CD4-positive, alpha-beta T cell treated with Interleukin-4 for 1 hour (primary cell): ENCODE measurements at regions not wholly inside any gene's neighbourhood (a gene's known extent, or its start where the extent isn't known, plus 50 kb on each side); places are given as distances from the start of the nearest gene placed in this dataset.
"Not testable (repeated sequence)": the region's sequence is repeated elsewhere in the genome, so short reads cannot be mapped to it uniquely, and the experiment has no call there.

ENCODE experiments used
- DNase-seq, 2 donors: peaks; one replicate each; pipeline ENCODE4 v3.0.0-alpha.2; 2020 to 2022

DNA sequence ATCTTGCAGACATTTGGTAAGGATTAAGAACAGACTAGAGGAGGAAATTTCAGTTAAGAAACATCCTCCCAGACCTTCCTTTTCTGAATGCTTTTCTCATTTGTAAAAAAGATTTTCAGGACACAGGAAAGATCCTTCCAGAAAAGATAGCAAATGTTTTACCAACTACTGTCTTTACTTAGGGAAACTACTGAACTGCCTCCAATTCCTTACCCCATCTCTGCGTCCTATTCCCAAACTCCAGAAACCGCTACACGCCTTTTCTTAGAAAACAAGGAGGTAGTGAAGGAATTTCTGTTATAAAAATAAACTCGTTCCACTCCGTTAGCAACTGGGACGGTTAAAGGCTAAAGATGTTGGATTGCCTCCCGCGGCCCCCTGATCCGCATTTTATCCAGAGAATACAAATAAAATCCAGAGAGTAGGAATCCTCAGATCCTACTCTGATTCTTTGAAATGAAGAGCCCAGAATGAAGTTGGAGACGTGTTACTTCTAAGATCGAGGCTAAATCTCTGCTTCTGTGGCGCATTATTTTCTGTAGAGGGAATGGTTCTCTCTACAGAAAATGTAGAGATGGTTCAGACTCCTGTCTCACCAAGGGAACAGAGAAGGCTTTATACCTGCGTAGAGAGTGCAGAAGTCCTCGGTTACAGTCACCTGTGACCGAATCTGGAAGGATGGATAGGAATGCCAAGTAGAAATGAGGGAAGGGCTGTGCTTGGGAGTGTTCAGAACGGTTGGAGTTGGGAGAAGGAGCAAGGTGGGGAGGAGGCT, 133.0 kb downstream of the GPX5 start:
- DNase-seq = no peak

DNA sequence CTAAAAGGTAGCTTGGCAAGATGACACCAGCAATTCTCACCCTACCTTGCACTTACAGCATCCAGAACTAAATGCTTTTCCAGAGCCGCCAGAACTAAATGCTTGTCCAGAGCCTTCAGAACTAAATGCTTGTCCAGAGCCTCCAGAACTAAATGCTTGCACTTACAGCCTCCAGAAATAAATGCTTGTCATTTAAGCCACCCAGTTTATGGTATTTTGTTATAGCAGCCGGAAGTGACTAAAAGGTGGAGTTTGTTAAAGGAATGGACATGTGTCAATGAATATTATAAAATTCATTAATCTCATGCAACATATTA, 133.5 kb downstream of the GPX5 start:
- no peak for DNase-seq

DNA sequence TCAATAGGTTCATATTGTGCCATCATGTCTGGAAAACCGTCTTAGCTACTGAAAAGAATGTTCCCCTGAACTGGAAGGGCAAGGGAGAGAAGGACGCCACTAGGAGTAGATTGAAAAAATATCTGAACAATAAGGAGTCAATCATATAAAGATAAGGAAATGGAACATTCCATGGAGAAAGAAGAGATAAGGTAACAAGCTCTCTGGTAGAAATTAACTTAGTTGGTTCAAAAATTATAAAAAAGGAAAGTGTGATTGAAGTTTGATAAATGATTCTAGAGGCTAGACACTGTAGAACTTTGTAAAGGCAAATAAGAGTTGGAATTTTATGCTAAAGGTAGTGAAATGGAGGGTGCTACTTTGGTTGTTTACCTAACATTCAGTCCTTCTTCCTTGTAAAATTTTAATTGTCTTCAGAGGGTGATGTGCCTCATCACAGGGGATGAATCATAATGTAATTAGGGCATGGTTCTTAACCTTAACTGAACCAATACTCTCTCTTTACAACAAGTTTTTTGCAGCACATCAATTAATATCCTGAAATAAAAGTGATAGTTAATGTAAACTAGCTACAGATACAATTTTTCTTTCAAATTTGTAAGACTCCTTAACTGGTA, 135.5 kb downstream of the GPX5 start:
- no peak for DNase-seq

DNA sequence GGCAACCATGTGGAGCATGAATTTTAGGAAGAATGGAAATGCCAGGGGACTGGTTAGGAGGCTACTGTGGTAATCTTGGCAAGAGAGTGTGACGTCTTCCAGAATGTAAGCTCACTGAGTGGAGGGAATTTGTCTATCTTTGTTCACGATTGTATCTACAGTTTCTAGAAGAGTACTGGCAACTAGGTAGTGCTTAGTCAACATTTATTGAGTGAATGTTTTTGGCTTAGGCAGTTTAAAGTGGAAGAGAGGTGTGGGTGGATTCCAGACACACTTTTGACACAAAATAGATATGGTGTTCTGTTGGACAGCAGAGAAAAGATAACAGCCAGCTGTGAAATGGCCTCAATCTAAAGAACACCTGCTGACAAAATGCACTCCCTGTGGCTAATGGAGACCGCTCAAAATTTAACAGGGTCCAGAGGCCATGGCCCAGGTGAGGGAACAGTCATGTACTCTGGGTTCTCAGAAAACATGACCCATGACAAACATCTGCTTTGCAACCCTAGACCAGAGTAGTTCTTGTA, 139.3 kb downstream of the GPX5 start:
- no peak for DNase-seq

DNA sequence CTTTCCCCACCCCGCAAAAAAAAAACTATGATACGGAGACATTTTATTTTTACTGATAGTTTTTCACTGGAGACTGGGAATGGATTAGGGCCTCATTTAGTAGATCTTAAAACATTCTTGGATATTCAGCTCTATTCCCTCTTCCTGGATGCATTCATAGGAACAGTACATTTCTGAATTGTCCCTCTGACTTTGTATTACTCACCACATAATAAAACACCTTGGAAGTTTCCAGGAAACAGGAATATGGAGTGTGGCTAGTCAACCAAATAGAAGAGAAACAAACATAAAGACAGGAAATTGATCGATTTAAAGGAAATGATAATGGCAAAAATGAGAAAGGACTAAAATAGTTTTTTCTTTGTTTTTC, 147.7 kb downstream of the GPX5 start:
- no peak for DNase-seq

DNA sequence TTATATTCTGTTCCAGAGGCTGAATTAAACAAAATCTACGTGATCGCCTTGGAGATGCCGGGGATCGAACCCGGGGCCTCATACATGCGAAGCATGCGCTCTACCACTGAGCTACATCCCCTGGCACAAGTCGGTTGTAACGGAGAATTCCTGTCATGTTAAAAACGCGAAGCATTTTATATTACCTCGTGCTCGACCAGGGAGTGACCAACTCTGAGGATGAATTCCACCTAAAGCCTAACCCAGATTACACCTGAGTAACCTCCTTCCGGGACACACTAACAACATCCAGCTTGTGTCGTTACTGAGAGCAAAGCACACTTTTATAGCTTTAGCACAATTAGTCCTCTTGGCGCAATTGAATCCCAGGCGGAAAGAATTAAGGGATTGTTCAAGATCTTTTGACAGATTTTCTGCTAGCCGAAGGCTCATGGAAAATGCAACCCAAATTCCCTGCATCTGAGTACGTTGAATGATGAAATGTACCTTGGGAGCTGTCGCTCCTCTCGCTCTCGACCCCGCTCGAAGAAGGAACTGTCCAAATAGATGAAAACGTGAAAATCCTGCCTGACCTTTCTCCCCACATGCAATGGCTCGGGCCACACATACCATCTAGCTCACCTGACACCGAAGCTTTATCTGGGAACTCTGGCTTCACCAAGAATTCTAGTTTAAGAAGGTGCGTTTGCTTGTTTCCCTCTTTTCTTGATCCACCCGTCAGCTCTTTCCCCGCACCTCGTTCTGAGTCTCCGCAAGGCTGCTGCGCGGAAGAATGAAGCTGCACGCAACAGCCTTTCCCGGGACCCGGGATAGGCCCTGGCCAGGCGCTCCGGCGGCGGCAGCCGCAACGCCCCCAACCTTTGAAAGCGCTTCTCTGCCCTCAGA, 148.3 kb downstream of the GPX5 start:
- no peak for DNase-seq

DNA sequence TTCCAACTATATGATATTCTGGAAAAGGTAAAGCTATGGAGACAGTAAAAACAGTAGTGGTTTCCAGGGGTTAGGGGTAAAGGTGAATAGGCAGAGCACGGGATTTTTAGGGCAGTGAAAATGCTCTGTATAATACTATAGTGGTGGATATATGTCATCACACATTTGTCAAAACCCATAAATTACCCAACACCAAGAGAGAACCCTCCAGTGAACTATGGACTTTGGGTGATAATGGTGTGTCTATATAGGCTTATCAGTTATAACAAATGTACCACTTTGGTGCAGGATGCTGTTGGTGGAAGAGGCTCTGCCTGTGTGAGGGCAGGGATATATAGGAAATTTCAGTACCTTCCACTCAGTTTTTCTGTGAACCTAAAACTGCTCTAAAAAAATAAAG, 149.9 kb downstream of the GPX5 start:
- no peak for DNase-seq

DNA sequence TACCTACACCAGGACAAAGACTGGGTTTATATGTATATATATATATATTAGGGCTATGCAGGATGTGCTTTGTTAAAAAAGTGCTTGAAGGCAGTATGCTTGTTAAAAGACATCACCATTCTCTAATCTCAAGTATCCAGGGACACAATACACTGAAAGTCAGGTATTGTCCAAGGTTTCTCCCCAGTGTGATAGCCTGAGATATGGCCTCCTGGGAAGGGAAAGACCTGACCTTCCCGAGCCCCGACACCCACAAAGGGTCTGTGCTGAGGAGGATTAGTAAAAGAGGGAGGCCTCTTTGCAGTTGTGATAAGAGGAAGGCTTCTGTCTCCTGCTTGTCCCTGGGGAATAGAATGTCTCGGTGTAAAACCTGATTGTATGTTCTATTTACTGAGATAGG, 156.9 kb downstream of the GPX5 start:
- no peak for DNase-seq

DNA sequence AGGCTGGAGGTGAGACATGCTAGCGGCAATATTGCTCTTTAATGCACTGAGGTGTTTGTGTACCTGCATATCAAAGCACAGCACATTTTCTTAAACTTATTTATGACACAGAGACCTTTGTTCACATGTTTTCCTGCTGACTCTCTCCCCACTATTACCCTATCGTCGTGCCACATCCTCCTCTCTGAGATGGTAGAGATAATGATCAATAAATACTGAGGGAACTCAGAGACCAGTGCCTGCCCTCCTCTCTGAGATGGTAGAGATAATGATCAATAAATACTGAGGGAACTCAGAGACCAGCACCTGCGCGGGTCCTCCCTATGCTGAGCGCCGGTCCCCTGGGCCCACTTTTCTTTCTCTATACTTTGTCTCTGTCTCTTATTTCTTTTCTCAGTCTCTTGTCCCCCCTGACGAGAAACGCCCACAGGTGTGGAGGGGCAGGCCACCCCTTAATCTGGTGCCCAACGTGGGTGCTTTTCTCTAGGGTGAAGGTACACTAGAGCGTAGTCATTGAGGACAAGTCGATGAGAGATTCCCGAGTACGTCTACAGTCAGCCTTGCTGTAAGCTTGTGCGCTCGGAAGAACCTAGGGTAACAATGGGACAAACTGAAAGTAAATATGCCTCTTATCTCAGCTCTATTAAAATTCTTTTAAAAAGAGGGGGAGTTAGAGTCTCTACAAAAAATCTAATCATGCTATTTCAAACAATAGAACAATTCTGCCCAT, 157.4 kb downstream of the GPX5 start:
- DNase-seq = peak in 1 of 2 donors; percentile 11

DNA sequence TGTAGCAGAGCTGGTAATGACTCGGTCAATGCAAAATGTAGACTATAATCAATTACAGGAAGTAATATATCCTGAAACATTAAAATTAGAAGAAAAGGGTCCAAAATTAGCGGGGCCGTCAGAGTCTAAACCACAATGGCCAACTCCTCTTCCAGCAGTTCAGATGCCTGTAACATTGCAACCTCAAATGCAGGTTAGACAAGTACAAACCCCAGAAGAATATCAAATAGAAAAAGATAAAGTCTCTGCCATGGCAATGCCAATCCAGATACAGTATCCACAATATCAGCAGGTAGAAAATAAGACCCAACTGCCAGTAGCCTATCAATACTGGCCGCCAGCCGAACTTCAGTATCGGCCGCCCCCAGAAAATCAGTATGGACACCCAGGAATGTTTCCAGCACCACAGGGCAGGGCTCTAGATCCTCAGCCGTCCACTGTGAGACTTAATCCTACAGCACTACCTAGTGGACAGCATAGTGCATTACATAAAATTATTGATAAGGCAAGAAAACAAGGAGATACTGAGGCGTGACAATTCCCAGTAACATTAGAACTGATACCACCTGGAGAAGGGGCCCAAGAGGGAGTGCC, 158.4 kb downstream of the GPX5 start:
- peak in 1 of 2 donors; percentile 53 for DNase-seq

DNA sequence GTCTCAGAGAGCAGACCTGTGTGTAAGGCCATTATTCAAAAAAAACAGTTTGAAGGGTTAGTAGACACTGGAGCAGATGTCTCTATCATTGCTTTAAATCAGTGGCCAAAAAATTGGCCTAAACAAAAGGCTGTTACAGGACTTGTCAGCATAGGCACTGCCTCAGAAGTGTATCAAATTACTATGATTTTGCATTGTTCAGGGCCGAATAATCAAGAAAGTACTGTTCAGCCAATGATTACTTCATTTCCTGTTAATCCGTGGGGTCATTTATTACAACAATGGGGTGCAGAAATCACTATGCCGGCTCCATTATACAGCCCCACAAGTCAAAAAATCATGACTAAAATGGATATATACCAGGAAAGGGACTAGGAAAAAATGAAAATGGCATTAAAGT, 160.3 kb downstream of the GPX5 start:
- not testable (repeated sequence) for DNase-seq

DNA sequence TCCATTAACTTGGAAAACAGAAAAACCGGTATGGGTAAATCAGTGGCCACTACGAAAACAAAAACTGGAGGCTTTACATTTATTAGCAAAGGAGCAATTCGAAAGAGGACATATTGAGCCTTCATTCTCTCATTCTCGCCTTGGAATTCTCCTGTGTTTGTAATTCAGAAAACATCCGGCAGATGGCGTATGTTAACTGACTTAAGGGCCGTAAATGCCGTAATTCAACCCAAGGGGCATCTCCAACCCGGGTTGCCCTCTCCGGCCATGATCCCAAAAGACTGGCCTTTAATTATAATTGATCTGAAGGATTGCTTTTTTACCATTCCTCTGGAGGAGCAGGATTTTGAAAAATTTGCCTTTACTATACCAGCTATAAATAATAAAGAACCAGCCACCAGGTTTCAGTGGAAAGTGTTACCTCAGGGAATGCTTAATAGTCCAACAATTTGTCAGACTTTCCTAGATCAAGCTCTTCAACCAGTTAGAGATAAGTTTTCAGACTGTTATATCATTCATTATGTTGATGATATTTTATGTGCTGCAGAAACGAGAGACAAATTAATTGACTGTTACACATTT, 160.9 kb downstream of the GPX5 start:
- peak; percentile 23 to 70 for DNase-seq

DNA sequence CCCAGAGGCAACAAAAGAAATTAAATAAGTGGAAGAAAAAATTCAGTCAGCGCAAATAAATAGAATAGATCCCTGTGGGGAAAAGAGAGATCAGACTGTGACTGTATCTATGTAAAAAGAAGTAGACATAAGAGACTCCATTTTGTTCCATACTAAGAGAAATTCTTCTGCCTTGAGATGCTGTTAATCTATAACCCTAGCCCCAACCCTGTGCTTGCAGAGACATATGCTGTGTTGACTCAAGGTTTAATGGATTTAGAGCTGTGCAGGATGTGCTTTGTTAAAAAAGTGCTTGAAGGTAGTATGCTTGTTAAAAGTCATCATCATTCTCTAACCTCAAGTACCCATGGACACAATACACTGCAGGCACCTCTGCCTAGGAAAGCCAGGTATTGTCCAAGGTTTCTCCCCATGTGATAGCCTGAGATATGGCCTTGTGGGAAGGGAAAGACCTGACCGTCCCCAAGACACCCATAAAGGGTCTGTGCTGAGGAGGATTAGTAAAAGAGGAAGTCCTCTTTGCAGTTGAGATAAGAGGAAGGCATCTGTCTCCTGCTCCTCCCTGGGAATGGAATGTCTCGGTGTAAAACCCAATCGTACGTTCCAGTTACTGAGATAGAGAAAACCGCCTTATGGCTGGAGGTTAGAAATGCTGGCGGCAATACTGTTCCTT, 161.8 kb downstream of the GPX5 start:
- not testable (repeated sequence) for DNase-seq

DNA sequence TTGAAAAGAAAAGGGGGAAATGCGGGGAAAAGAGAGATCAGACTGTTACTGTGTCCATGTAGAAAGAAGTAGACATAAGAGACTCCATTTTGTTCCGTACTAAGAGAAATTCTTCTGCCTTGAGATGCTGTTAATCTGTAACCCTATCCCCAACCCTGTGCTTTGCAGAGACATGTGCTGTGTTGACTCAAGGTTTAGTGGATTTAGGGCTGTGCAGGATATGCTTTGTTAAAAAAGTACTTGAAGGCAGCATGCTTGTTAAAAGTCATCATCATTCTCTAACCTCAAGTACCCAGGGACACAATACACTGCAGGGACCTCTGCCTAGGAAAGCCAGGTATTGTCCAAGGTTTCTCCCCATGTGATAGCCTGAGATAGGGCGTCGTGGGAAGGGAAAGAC, 166.3 kb downstream of the GPX5 start:
- not testable (repeated sequence) for DNase-seq

DNA sequence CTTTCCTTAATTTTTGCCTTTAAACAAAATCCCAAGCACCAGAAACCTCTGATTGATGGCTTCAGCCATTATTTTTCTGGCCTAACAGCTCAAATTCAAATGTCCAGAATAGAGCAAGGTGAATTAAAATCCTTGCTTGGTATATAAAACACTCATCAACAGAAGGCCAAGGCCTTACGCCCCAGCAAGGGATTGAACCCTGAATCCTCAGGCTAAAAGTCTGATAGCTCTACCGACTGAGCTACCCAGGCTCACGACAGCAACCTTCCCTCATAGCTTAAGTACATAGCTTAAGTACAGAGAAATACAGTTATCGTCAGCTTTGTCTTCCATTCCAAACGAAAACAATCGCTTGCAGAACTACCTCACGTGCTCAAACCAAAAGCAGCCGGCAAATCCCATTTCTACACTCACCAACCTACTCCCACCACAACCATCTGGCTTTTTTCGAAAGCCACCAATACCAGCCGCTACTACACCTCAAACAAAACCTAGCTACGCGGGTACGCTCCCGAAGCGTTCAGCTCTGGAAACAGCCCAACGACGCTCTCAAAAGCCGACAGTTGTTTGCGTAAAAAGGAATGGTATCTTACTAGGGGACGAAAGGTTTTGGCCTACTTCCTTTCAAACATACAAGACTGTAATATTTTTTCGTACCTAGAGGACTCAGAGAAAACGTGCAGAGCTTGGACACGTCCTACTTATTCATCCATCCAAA, 167.5 kb downstream of the GPX5 start:
- no peak for DNase-seq

DNA sequence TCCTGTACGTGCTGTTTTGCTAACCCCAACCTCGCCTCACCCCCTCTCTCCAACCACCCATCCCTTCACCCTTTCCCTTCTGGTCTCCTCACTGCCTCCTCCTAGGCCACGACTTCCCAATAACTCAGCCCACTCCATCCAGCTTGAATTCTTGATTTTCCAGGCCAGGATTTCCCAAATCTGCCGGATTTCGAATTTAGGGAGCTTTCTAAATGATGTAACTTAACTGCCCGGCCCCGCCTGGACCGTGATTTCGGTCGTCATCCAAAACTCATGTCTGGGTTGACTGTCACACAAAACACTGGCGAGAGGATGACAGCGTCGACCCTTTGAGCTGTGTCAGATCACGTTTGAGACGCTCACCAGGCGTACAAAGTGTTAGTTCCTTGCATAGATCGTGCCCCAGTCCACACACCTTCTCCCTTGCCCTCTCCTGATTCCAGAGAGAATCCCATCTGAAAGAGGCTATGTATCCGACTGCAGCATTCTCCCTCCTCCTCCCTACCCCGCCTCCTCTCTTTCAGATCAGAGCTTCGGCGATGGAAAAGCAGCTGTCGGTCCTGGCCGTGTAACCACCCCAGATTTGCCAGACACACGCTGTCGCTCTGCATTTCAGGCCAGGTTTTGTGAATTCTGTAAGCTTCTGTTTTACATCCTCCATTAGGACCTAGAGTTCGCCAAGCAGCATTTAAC, 168.2 kb downstream of the GPX5 start:
- no peak for DNase-seq

DNA sequence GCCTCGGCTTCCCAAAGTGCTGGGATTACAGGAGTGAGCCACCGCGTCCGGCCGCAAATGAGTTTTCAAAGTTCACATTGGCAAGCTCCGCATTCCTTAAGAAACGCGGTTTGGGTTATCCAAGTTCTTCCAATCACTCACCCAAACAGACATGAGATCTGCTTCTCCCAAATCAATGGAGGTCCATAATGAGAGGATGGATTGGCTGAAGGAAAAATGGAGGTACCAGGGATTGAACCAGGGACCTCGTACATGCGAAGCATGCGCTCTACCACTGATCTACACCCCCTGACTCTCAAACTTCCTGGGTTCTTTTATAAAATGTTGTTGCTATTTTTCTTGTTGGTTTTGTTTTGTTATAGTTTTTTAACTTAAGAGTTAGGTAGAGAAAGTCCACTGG, 170.0 kb downstream of the GPX5 start:
- DNase-seq = no peak

DNA sequence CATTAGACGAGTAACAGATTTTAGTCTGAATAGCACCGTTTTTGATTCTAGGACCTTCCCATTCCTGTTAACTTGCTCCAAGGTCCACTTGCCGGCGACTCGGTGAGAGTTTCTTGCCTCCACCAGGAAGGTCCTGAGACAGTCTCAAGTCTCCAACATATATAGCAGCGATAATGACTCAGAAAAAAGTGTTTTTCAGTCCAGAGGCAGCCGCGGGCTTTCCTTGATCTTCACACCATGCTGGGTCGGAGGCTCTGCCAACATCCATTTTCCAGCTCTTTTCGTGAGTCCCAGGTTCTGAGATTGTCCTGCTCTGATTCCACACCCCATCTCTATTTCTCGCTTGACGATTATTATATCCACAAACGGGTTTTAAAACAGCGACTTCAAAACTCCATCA, 170.5 kb downstream of the GPX5 start:
- DNase-seq = no peak

DNA sequence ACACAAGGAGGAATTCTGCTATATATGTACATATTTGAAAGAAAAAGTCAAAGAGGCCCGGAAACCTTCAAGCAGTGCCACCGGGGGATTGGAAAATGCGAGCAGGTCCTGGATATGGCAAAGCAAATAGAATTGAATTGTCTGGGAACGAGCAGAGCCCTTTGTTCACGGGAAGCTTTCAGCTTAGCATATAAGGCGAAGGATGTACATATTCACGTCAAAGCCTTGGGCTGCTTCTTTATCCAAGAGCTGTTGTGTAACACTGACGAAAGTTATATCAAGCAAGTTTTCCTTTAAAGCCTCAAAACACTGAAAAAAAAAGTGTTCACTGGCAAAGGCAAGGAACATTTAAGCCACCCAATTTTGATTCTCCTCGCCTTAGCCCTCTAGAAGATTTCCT, 171.0 kb downstream of the GPX5 start:
- DNase-seq = no peak
